Mucosa of descending colon (tissue), 3 donors: ENCODE measurements at regions not wholly inside any gene's neighbourhood (a gene's known extent, or its start where the extent isn't known, plus 50 kb on each side); places are given as distances from the start of the nearest gene placed in this dataset.

Source experiments
- ATAC-seq: fragments of 200-7000 bp; cut with Tn5 transposase; one replicate; pipeline ENCODE4 v1.9.1; 2020; ENCODE audit warnings: mild to moderate bottlenecking, moderate library complexity
- DNase-seq, 3 donors: peaks; one replicate each; pipeline ENCODE4 v3.0.0-alpha.2; 2020
- H3K36me3 ChIP-seq: fragments of 200-600 bp; one replicate; pipeline ENCODE4 v1.8.0; 2021; ENCODE audit warnings: low read depth, mild to moderate bottlenecking
- H3K4me1 ChIP-seq: fragments of 200-600 bp; one replicate; pipeline ENCODE4 v1.8.0; 2021; ENCODE audit warnings: low read depth, mild to moderate bottlenecking
- H3K4me3 ChIP-seq: fragments of 200-600 bp; one replicate; pipeline ENCODE4 v1.8.0; 2021; ENCODE audit warnings: mild to moderate bottlenecking
- H3K9me3 ChIP-seq: fragments of 200-600 bp; one replicate; pipeline ENCODE4 v1.8.0; 2021; ENCODE audit warnings: mild to moderate bottlenecking
- CTCF ChIP-seq: fragments of 200-600 bp; IDR thresholded peaks from one replicate; pipeline ENCODE4 v1.8.0; 2022; ENCODE audit warnings: antibody characterized with exemption, mild to moderate bottlenecking
- intact Hi-C, 2 donors: fragments of 100-400 bp; cut with DNase I in 1 of 2; cut with micrococcal nuclease in 1 of 2; formaldehyde crosslinking; loops; one replicate each; pipeline versions ENCODE4 v1.11.0 to v1.11.1; 2022; cut with DNase I, micrococcal nuclease
- donor health status: DM: no; HTN: no; CAD: no; lungs with moderate emphysema.
- donor health status: DM: no; HTN: no; CAD: no.
- donor health status: DM: no; HTN: yes; CAD: no.

DNA sequence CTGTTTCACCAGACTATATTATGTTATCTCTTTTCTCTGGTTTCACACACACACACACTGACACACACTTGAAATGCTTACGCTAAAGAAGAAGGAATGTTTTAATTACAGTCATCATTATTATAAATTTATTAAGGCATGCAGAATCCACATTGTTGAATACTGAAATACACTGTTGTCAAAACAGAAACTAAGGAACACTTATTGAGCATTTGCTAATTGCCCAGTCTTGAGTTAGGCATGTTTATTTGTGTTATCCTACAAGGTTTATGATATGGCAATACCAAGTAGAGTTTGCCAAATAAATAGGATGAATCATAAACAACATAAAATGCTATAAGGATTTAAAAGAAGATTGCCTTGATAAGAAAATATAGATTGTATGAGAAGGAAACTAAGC, 917.0 kb upstream of the PIK3C3 start:
- no peak for ATAC-seq
- intact Hi-C loops: no loop called here
- DNase-seq: no peak

DNA sequence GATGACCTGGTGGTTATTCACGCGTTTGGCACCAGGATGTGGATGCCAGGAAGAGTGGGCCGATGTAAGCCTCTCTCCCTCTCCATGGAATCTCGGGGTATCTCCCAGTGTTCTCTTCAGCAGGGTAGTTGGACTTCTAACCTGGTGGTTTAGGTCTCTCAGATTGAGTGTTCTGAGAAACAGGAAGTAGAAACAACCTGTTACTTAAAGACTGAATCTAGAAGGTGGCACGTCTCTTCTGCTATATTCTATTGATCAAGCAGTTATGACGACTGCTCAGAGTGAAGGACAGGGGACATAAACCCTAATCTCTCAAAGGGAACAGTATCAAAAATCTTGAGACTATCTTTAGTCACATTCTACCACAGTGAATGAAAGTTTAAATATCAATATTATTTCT, 918.7 kb upstream of the PIK3C3 start:
- no peak for DNase-seq
- Histone ChIP-seq H3K4me1 (no peaks in the 10 kb centered on the region), H3K9me3 (no peaks in the 10 kb centered on the region), H3K36me3 (no peaks in the 10 kb centered on the region), H3K4me3 (no peak overlapping the region)
- ATAC-seq: no peak
- intact Hi-C loops: no loop called here
- TF ChIP-seq CTCF: no peak

More for the DNA sequence above, 917.0 kb upstream of the PIK3C3 start:
- Histone ChIP-seq H3K4me3 (no peak overlapping the region), H3K9me3 (no peaks in the 10 kb centered on the region), H3K36me3 (no peaks in the 10 kb centered on the region), H3K4me1 (no peaks in the 10 kb centered on the region)
- no peak for TF ChIP-seq CTCF

GRCh38 chr18:41034413-41034812, 920.6 kb upstream of the PIK3C3 start:
- no peak for ATAC-seq
- no peaks in the 10 kb centered on the region for H3K9me3 ChIP-seq
- TF ChIP-seq CTCF: no peak
- DNase-seq: no peak
- H3K4me3 ChIP-seq: no peak overlapping the region
- no peaks in the 10 kb centered on the region for H3K36me3 ChIP-seq
- intact Hi-C loops: no loop called here
- H3K4me1 ChIP-seq: no peaks in the 10 kb centered on the region

GRCh38 chr18:41025666-41026065, 929.4 kb upstream of the PIK3C3 start:
- DNase-seq: no peak
- H3K4me3 ChIP-seq: no peak overlapping the region
- no peaks in the 10 kb centered on the region for H3K9me3 ChIP-seq
- intact Hi-C loops: no loop called here
- H3K36me3 ChIP-seq: no peaks in the 10 kb centered on the region
- H3K4me1 ChIP-seq: no peaks in the 10 kb centered on the region
- no peak for TF ChIP-seq CTCF
- ATAC-seq: no peak

DNA sequence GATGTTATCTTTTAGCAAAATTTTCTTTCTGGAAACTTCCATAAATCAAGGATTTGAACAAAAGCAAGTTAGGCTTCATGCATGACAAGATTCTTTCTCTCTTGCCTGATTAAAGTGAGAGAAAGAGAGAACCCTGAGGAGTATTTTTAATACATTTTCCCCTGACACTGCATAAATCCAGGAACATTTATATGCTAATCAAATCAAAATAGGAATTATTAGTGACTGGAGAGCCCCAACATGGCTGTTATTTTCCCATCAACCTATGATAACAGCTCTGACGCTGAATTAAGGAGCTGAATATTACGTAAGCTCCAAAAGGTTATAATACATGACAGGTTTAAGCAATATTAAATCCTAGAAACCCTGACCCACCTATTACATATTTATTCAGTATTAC, 930.2 kb upstream of the PIK3C3 start:
- no peaks in the 10 kb centered on the region for H3K36me3 ChIP-seq
- no peaks in the 10 kb centered on the region for H3K4me1 ChIP-seq
- H3K9me3 ChIP-seq: no peaks in the 10 kb centered on the region
- TF ChIP-seq CTCF: no peak
- H3K4me3 ChIP-seq: no peak overlapping the region
- ATAC-seq: no peak
- no peak for DNase-seq
- intact Hi-C loops: no loop called here

DNA sequence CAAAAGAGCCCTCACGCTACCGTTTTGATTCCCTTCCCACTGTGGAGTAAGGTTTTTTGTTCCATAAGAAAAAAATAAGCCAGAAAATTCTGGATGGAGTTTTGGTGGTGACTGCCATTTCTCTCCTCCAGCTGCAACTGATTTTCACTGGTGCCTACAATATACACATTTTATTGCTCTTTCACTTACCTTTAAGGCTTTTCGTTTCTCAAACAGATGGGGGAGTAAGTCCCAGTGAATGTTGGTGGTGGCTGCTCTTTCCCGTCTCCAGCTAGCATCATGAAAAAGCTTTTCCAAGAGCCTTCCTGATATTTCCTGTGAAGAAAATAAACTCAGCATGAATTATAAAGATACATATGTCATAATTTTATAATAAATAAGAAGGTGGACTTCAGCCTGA, 932.5 kb upstream of the PIK3C3 start:
- Histone ChIP-seq H3K4me1 (no peaks in the 10 kb centered on the region), H3K9me3 (no peaks in the 10 kb centered on the region), H3K36me3 (no peaks in the 10 kb centered on the region), H3K4me3 (no peak overlapping the region)
- no peak for DNase-seq
- intact Hi-C loops: no loop called here
- TF ChIP-seq CTCF: no peak
- no peak for ATAC-seq
